Adrenal gland (tissue), 5 donors: ENCODE measurements at regions not wholly inside any gene's neighbourhood (a gene's known extent, or its start where the extent isn't known, plus 50 kb on each side); places are given as distances from the start of the nearest gene placed in this dataset.

Source experiments
- POLR2A ChIP-seq, 2 donors: fragments of 450-650 bp; IDR thresholded peaks; one replicate each; pipeline ENCODE4 v1.6.1; 2017; ENCODE audit warnings: antibody characterized with exemption in 2 of 2, mild to moderate bottlenecking in 2 of 2, moderate library complexity in 1 of 2
- TF ChIP-seq, protein P1 (sequence below), 6 experiments: fragments of 450-650 bp in 4 of 6; fragments of 200-600 bp in 2 of 6; sonication (generic) in 1 of 6; IDR thresholded peaks; 1 replicate in 5 of 6; 2 replicates in 1 of 6; pipeline versions ENCODE4 v1.5.1 to v1.8.0; 2016 to 2021; ENCODE audit warnings: antibody characterized with exemption in 6 of 6, mild to moderate bottlenecking in 2 of 6, moderate library complexity in 1 of 6
- donor health status: DM: no; HTN: no; CAD: no.

DNA sequence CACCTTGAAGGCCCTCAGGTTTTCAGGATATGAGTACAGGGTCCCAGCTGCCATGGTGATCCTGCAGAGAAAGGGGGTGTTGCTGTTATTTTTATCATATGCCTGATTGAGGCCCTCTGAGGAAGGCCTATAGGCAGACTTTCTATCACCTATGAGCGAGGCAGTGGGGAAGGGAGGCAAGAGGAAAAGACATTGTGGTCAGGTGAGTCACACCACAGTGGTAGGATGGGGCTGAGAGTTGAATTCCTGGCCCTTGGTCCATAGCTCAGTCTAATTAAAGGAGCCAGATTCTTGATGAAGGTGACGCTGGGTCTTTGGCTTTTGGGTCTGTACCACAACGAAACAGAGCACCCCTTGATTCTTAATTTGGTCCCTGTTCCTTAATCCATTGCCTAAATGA lies 72.7 kb downstream of the ZNF621 start:
- TF ChIP-seq, protein P1, sequence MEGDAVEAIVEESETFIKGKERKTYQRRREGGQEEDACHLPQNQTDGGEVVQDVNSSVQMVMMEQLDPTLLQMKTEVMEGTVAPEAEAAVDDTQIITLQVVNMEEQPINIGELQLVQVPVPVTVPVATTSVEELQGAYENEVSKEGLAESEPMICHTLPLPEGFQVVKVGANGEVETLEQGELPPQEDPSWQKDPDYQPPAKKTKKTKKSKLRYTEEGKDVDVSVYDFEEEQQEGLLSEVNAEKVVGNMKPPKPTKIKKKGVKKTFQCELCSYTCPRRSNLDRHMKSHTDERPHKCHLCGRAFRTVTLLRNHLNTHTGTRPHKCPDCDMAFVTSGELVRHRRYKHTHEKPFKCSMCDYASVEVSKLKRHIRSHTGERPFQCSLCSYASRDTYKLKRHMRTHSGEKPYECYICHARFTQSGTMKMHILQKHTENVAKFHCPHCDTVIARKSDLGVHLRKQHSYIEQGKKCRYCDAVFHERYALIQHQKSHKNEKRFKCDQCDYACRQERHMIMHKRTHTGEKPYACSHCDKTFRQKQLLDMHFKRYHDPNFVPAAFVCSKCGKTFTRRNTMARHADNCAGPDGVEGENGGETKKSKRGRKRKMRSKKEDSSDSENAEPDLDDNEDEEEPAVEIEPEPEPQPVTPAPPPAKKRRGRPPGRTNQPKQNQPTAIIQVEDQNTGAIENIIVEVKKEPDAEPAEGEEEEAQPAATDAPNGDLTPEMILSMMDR (IDR thresholded peaks at IDR 0.05) = no peak
- TF ChIP-seq POLR2A (IDR thresholded peaks at IDR 0.05) = no peak
